GM12864 (cell line): ENCODE measurements at regions not wholly inside any gene's neighbourhood (a gene's known extent, or its start where the extent isn't known, plus 50 kb on each side); places are given as distances from the start of the nearest gene placed in this dataset.

ENCODE experiments used
- DNase-seq: peaks from one replicate; pipeline ENCODE4 v3.0.0-alpha.2; 2011; ENCODE audit warnings: low read depth
- H3K4me3 ChIP-seq: 2 replicates; pipeline ENCODE4 v1.5.1; 2011; ENCODE audit warnings: mild to moderate bottlenecking, low read depth, low read length, control low read depth
- CTCF ChIP-seq: IDR thresholded peaks from 2 replicates; pipeline ENCODE4 v1.5.1; 2011; ENCODE audit warnings: low read depth, mild to moderate bottlenecking, moderate library complexity, low read length, control low read depth, inconsistent platforms; ENCODE audit errors: missing control alignments

- no peak for DNase-seq
- no peak overlapping the region for H3K4me3 ChIP-seq
- no peak for TF ChIP-seq CTCF
These were observed 1514.2 kb downstream of the MRPL39 start for GRCh38 chr21:24093032-24093431.

DNA sequence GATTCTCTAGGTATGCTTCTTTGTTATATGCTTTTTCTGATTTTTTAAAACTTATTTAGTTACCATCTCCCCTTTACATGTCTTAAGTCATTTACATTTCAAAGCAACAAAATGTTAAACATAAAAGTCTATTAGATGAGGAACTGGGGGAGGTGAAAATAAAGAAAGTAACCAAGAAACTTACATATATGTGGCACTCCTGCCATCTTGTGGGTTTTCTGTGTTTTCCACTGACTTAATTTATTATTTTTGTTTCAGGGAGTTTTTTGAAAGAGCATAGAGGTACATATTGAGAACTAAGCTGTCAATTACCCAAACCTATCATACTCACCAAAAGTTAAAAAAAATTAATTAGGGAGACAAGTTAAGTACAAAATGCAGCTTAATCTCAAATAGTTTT lies 1531.1 kb downstream of the MRPL39 start:
- no peak overlapping the region for H3K4me3 ChIP-seq
- no peak for DNase-seq
- TF ChIP-seq CTCF: no peak

DNA sequence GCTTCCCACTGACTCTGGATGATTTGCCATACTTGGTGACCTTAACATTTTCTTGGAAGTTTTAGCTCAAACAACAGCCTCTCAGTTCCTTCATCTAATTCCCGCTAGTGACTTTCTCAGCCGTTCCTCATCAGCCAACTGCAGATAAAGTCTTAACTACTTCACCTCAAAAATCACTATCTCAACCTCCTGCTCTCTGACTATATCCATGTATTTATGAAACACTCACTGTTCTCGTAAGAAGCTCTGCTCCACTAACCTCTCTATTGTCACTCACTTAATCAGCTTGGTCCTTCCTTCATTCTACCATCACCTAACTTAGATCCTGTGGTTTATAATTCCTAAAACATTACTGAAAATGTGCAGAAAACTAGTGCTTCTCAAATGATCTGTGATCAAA lies 1551.6 kb downstream of the MRPL39 start:
- TF ChIP-seq CTCF: no peak
- H3K4me3 ChIP-seq: no peak overlapping the region
- no peak for DNase-seq

DNA sequence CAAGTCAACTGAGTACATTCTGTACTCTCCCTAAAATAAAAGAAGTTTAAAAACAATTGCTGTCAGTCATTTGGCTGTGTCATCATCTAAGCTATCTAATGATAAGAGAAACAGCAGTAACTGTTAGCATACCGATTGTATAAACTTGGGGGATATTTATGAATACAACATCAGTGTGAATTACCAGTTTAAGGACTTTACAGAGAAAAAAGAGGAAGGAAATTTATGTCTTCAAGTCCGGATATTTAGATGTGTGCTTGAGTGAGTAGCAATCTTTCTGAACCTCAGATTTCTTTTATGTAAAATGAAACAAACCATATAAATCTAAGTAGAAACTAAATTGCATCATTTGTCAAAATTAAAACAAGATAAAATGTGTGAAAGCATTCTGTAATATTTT lies 1557.0 kb downstream of the MRPL39 start:
- no peak for DNase-seq
- H3K4me3 ChIP-seq: no peak overlapping the region
- no peak for TF ChIP-seq CTCF

GRCh38 chr21:24046829-24047443 lies 1560.3 kb downstream of the MRPL39 start:
- no peak for TF ChIP-seq CTCF
- no peak for DNase-seq
- no peak overlapping the region for H3K4me3 ChIP-seq

GRCh38 chr21:24045775-24046215 lies 1561.5 kb downstream of the MRPL39 start:
- no peak for DNase-seq
- H3K4me3 ChIP-seq: no peak overlapping the region
- peak; percentile 24 for TF ChIP-seq CTCF

GRCh38 chr21:24045373-24045772 lies 1561.9 kb downstream of the MRPL39 start:
- DNase-seq: no peak
- H3K4me3 ChIP-seq: no peak overlapping the region
- no peak for TF ChIP-seq CTCF
